ENCODE measurements at regions not wholly inside any gene's neighbourhood (a gene's known extent, or its start where the extent isn't known, plus 50 kb on each side); places are given as distances from the start of the nearest gene placed in this dataset.

GRCh38 chr10:78326372-78326771 lies 292.7 kb downstream of the RPS24 start:
- H3K9me3 ChIP-seq (ENCODE audit: control insufficient read depth, insufficient read depth, low read length): no peaks in the 10 kb centered on the region
- no CpG with 5 or more reads among the region's 1 CpG for WGBS (ENCODE audit: insufficient coverage, insufficient read length)
- no peaks in the 10 kb centered on the region for H3K4me1 ChIP-seq (ENCODE audit: control insufficient read depth, insufficient read depth, low read length)
- H3K27me3 ChIP-seq (ENCODE audit: control insufficient read depth, insufficient read depth, low read length): no peaks in the 10 kb centered on the region
- H3K4me3 ChIP-seq (ENCODE audit: low read length): no peak overlapping the region
- no peaks in the 10 kb centered on the region for H3K36me3 ChIP-seq (ENCODE audit: control insufficient read depth, insufficient read depth, low read length)
- no peak for DNase-seq (ENCODE audit: low read depth, low spot score)
- H3K27ac ChIP-seq (ENCODE audit: low read length): no peak overlapping the region

GRCh38 chr10:78327778-78328591 lies 294.3 kb downstream of the RPS24 start:
- no peak overlapping the region for H3K27ac ChIP-seq (ENCODE audit: low read length)
- WGBS (ENCODE audit: insufficient coverage, insufficient read length): no CpG with 5 or more reads among the region's 4 CpGs

DNA sequence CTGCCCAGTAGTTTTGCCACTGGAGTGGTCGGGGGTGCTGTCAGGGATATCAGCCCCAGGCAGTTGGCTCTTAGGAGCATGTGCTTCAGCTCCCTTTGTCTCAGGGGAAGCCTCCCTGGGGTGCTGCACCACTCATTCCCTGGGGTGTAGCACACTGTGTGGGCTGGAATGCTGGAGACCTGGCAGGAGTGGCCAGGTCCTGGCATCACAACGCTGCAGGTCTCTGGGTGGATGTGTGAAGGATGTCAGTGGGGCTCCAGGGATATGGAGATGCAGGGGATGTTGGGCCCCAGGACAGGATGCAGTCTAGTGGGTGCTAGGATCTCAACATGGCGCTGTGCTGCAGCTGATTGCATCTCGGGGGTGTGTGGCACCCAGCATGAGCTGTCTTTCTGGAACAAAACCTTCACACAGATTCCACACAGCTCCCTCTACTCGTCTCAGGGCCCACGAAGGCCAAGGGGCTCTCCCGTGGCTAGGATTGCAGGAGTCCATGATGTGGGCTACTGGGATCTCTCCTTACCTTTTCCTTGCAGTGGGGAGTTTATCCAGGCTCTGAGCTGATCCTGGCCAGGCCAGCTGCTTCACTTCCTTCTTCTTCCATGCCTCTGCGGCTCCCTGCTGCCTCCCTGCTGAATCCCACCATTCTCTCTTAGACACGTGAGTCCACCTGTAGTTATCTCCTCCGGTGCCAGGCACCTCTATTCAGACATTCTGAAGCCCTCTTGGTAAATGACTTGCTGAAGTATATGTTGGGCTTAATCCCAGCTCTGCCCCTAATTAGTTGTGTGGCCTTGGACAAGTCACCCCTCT lies 295.1 kb downstream of the RPS24 start:
- Histone ChIP-seq H3K36me3 (ENCODE audit: control insufficient read depth, insufficient read depth, low read length) (no peaks in the 10 kb centered on the region), H3K27ac (ENCODE audit: low read length) (no peak overlapping the region), H3K27me3 (ENCODE audit: control insufficient read depth, insufficient read depth, low read length) (no peaks in the 10 kb centered on the region), H3K4me3 (ENCODE audit: low read length) (no peak overlapping the region), H3K9me3 (ENCODE audit: control insufficient read depth, insufficient read depth, low read length) (no peaks in the 10 kb centered on the region), H3K4me1 (ENCODE audit: control insufficient read depth, insufficient read depth, low read length) (0 out of 2 replicates have a peak, but pooled peaks cover 2% of the 10 kb centered on the region)
- WGBS (ENCODE audit: insufficient coverage, insufficient read length): no CpG with 5 or more reads among the region's 10 CpGs
- DNase-seq (ENCODE audit: low read depth, low spot score): no peak

More at GRCh38 chr10:78327778-78328591, 294.3 kb downstream of the RPS24 start:
- Histone ChIP-seq H3K27me3 (ENCODE audit: control insufficient read depth, insufficient read depth, low read length) (no peaks in the 10 kb centered on the region), H3K9me3 (ENCODE audit: control insufficient read depth, insufficient read depth, low read length) (no peaks in the 10 kb centered on the region), H3K4me1 (ENCODE audit: control insufficient read depth, insufficient read depth, low read length) (0 out of 2 replicates have a peak, but pooled peaks cover 2% of the 10 kb centered on the region), H3K36me3 (ENCODE audit: control insufficient read depth, insufficient read depth, low read length) (no peaks in the 10 kb centered on the region), H3K4me3 (ENCODE audit: low read length) (no peak overlapping the region)
- no peak for DNase-seq (ENCODE audit: low read depth, low spot score)

GRCh38 chr10:78330884-78331283 lies 297.2 kb downstream of the RPS24 start:
- 100% methylated on average over 1 of the region's 4 CpGs for WGBS (ENCODE audit: insufficient coverage, insufficient read length)
- Histone ChIP-seq H3K4me3 (ENCODE audit: low read length) (no peak overlapping the region), H3K27me3 (ENCODE audit: control insufficient read depth, insufficient read depth, low read length) (no peaks in the 10 kb centered on the region), H3K9me3 (ENCODE audit: control insufficient read depth, insufficient read depth, low read length) (no peaks in the 10 kb centered on the region), H3K36me3 (ENCODE audit: control insufficient read depth, insufficient read depth, low read length) (no peaks in the 10 kb centered on the region), H3K27ac (ENCODE audit: low read length) (no peak overlapping the region), H3K4me1 (ENCODE audit: control insufficient read depth, insufficient read depth, low read length) (0 out of 2 replicates have a peak, but pooled peaks cover 2% of the 10 kb centered on the region)
- DNase-seq (ENCODE audit: low read depth, low spot score): no peak

GRCh38 chr10:78331391-78331922 lies 297.8 kb downstream of the RPS24 start:
- WGBS (ENCODE audit: insufficient coverage, insufficient read length): no CpG with 5 or more reads among the region's 6 CpGs
- H3K9me3 ChIP-seq (ENCODE audit: control insufficient read depth, insufficient read depth, low read length): no peaks in the 10 kb centered on the region
- H3K27ac ChIP-seq (ENCODE audit: low read length): no peak overlapping the region
- H3K4me1 ChIP-seq (ENCODE audit: control insufficient read depth, insufficient read depth, low read length): 0 out of 2 replicates have a peak, but pooled peaks cover 2% of the 10 kb centered on the region
- H3K36me3 ChIP-seq (ENCODE audit: control insufficient read depth, insufficient read depth, low read length): no peaks in the 10 kb centered on the region
- no peaks in the 10 kb centered on the region for H3K27me3 ChIP-seq (ENCODE audit: control insufficient read depth, insufficient read depth, low read length)
- no peak for DNase-seq (ENCODE audit: low read depth, low spot score)
- no peak overlapping the region for H3K4me3 ChIP-seq (ENCODE audit: low read length)

- H3K27ac ChIP-seq (ENCODE audit: low read length): no peak overlapping the region
- WGBS (ENCODE audit: insufficient coverage, insufficient read length): no CpG with 5 or more reads among the region's 7 CpGs
- no peak for DNase-seq (ENCODE audit: low read depth, low spot score)
- no peak overlapping the region for H3K4me3 ChIP-seq (ENCODE audit: low read length)
- 0 out of 2 replicates have a peak, but pooled peaks cover 2% of the 10 kb centered on the region for H3K4me1 ChIP-seq (ENCODE audit: control insufficient read depth, insufficient read depth, low read length)
- no peaks in the 10 kb centered on the region for H3K9me3 ChIP-seq (ENCODE audit: control insufficient read depth, insufficient read depth, low read length)
- H3K27me3 ChIP-seq (ENCODE audit: control insufficient read depth, insufficient read depth, low read length): no peaks in the 10 kb centered on the region
- H3K36me3 ChIP-seq (ENCODE audit: control insufficient read depth, insufficient read depth, low read length): no peaks in the 10 kb centered on the region
Measured at GRCh38 chr10:78332012-78332411, 298.3 kb downstream of the RPS24 start.

GRCh38 chr10:78332657-78333056 lies 299.0 kb downstream of the RPS24 start:
- DNase-seq (ENCODE audit: low read depth, low spot score): no peak
- Histone ChIP-seq H3K36me3 (ENCODE audit: control insufficient read depth, insufficient read depth, low read length) (no peaks in the 10 kb centered on the region), H3K4me3 (ENCODE audit: low read length) (no peak overlapping the region), H3K27ac (ENCODE audit: low read length) (no peak overlapping the region), H3K9me3 (ENCODE audit: control insufficient read depth, insufficient read depth, low read length) (no peaks in the 10 kb centered on the region), H3K27me3 (ENCODE audit: control insufficient read depth, insufficient read depth, low read length) (no peaks in the 10 kb centered on the region), H3K4me1 (ENCODE audit: control insufficient read depth, insufficient read depth, low read length) (0 out of 2 replicates have a peak, but pooled peaks cover 2% of the 10 kb centered on the region)

DNA sequence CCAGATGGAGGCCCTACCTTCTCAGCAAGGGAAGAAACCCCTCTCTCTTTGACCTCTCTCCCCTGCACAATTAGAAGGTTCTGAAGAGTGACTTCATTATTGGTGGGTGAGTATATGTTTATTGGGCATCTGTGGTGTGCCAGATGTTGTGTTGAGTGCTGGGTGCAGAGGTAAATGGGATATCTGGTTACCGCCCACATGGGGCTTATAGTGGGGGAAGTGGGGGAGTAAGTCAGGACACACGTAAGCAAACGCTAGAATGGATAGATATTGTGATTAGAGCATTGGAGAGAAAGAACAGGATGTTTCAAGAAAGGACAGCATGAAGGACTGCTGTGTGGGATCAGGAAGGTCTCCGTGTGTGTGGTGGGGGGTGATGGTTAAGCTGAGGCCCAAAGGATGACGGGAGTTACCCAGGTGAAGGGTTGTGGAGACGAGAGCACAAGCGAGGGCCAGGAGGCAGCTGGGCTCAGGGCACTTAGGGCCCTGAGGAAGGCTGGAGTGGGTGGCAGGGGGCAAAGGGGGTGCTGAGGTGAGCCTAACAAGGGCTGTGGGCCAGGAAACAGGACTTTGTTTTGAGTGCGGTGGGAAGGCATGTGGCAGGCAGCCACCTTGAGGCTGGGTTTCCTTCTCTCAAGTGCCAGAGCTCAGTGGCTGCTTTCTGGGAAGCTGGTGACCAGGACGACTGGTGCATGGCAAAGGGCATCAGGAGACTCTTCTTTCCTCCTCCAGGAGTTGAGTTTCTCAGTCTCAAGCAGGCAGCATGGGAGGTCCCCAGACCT lies 299.9 kb downstream of the RPS24 start:
- Histone ChIP-seq H3K4me1 (ENCODE audit: control insufficient read depth, insufficient read depth, low read length) (0 out of 2 replicates have a peak, but pooled peaks cover 2% of the 10 kb centered on the region), H3K36me3 (ENCODE audit: control insufficient read depth, insufficient read depth, low read length) (no peaks in the 10 kb centered on the region), H3K9me3 (ENCODE audit: control insufficient read depth, insufficient read depth, low read length) (no peaks in the 10 kb centered on the region), H3K27me3 (ENCODE audit: control insufficient read depth, insufficient read depth, low read length) (no peaks in the 10 kb centered on the region), H3K4me3 (ENCODE audit: low read length) (no peak overlapping the region), H3K27ac (ENCODE audit: low read length) (no peak overlapping the region)
- no CpG with 5 or more reads among the region's 9 CpGs for WGBS (ENCODE audit: insufficient coverage, insufficient read length)
- DNase-seq (ENCODE audit: low read depth, low spot score): no peak

DNA sequence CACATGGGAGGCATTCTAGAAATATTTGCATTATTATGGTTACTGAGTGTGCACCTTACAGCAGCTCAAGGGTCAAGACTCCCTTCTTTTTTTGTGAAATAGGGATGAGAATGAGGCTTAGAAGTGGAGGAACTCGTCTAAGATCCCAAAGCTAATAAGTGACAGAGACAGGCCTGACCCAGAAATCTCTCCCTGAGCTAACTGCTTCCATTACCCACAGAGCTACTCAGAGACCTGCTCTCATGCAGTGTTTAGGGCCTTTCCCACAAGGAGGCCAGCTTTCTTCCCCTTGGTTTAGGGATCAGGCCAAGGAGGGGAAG lies 301.7 kb downstream of the RPS24 start:
- H3K4me3 ChIP-seq (ENCODE audit: low read length): no peak overlapping the region
- 0 out of 2 replicates have a peak, but pooled peaks cover 2% of the 10 kb centered on the region for H3K4me1 ChIP-seq (ENCODE audit: control insufficient read depth, insufficient read depth, low read length)
- H3K36me3 ChIP-seq (ENCODE audit: control insufficient read depth, insufficient read depth, low read length): no peaks in the 10 kb centered on the region
- no peaks in the 10 kb centered on the region for H3K27me3 ChIP-seq (ENCODE audit: control insufficient read depth, insufficient read depth, low read length)
- no CpG with 5 or more reads among the region's 1 CpG for WGBS (ENCODE audit: insufficient coverage, insufficient read length)
- no peak for DNase-seq (ENCODE audit: low read depth, low spot score)
- no peaks in the 10 kb centered on the region for H3K9me3 ChIP-seq (ENCODE audit: control insufficient read depth, insufficient read depth, low read length)
- H3K27ac ChIP-seq (ENCODE audit: low read length): no peak overlapping the region
